Stimulated activated CD8-positive, alpha-beta memory T cell treated with anti-CD3 and anti-CD28 coated beads, Interleukin-2, amount 100 ng/mL, for 1 hour (primary cell): ENCODE measurements at regions not wholly inside any gene's neighbourhood (a gene's known extent, or its start where the extent isn't known, plus 50 kb on each side); places are given as distances from the start of the nearest gene placed in this dataset.

Experiments used
- DNase-seq, 2 donors: peaks; one replicate each; pipeline ENCODE4 v3.0.0-alpha.2; 2020; ENCODE audit warnings: low read depth in 2 of 2

- no peak for DNase-seq
These were observed 98.8 kb upstream of the NCKAP5 start for GRCh38 chr2:133667085-133667484.

GRCh38 chr2:133667968-133668367 lies 99.7 kb upstream of the NCKAP5 start:
- no peak for DNase-seq

GRCh38 chr2:133668547-133668946 lies 100.3 kb upstream of the NCKAP5 start:
- DNase-seq: no peak

GRCh38 chr2:133673305-133673905 lies 105.1 kb upstream of the NCKAP5 start:
- DNase-seq: no peak

GRCh38 chr2:133674066-133674432 lies 105.8 kb upstream of the NCKAP5 start:
- DNase-seq: no peak

- no peak for DNase-seq
These were observed 106.4 kb upstream of the NCKAP5 start for GRCh38 chr2:133674433-133675331.

- no peak for DNase-seq
These were observed 108.3 kb upstream of the NCKAP5 start for GRCh38 chr2:133676392-133677130.

- no peak for DNase-seq
These were observed 112.2 kb upstream of the NCKAP5 start for GRCh38 chr2:133680343-133681049.

- no peak for DNase-seq
These were observed 114.1 kb upstream of the NCKAP5 start for GRCh38 chr2:133682347-133682746.

- no peak for DNase-seq
These were observed 114.6 kb upstream of the NCKAP5 start for GRCh38 chr2:133682906-133683305.

GRCh38 chr2:133685636-133686215 lies 117.5 kb upstream of the NCKAP5 start:
- no peak for DNase-seq

- no peak for DNase-seq
These were observed 122.5 kb upstream of the NCKAP5 start for GRCh38 chr2:133690780-133691179.

- no peak for DNase-seq
These were observed 123.1 kb upstream of the NCKAP5 start for GRCh38 chr2:133691336-133691735.

- DNase-seq: no peak
These were observed 137.0 kb upstream of the NCKAP5 start for GRCh38 chr2:133705287-133705686.

GRCh38 chr2:133710613-133711012 lies 142.3 kb upstream of the NCKAP5 start:
- no peak for DNase-seq

- no peak for DNase-seq
These were observed 142.9 kb upstream of the NCKAP5 start for GRCh38 chr2:133711201-133711600.

GRCh38 chr2:133711806-133712205 lies 143.5 kb upstream of the NCKAP5 start:
- DNase-seq: no peak

- no peak for DNase-seq
These were observed 144.1 kb upstream of the NCKAP5 start for GRCh38 chr2:133712369-133712768.

GRCh38 chr2:133713049-133713580 lies 144.9 kb upstream of the NCKAP5 start:
- no peak for DNase-seq

GRCh38 chr2:133716166-133716565 lies 147.9 kb upstream of the NCKAP5 start:
- DNase-seq: no peak

GRCh38 chr2:133717497-133717896 lies 149.2 kb upstream of the NCKAP5 start:
- DNase-seq: no peak
